ENCODE measurements at regions not wholly inside any gene's neighbourhood (a gene's known extent, or its start where the extent isn't known, plus 50 kb on each side); places are given as distances from the start of the nearest gene placed in this dataset.

DNA sequence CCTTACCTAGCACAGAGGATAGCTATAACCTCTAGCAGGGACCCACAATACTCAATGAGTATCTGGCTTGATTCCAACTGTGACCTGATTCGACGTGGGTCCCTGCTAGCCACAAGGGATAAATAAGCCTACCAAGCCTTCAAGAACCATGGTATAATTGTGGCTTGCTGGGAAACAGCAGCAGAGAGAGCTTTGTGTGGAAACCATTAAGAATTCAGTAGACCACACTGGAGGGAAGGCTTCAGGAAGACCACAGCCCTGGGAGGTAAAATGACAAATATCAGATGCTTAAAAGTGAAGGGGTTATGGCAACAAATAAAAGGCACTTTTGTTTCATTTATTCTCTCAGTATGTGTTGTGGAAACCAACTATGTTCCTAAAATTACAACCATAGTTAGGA lies 82.6 kb upstream of the WIPF1 start:
- TF ChIP-seq, protein P1, sequence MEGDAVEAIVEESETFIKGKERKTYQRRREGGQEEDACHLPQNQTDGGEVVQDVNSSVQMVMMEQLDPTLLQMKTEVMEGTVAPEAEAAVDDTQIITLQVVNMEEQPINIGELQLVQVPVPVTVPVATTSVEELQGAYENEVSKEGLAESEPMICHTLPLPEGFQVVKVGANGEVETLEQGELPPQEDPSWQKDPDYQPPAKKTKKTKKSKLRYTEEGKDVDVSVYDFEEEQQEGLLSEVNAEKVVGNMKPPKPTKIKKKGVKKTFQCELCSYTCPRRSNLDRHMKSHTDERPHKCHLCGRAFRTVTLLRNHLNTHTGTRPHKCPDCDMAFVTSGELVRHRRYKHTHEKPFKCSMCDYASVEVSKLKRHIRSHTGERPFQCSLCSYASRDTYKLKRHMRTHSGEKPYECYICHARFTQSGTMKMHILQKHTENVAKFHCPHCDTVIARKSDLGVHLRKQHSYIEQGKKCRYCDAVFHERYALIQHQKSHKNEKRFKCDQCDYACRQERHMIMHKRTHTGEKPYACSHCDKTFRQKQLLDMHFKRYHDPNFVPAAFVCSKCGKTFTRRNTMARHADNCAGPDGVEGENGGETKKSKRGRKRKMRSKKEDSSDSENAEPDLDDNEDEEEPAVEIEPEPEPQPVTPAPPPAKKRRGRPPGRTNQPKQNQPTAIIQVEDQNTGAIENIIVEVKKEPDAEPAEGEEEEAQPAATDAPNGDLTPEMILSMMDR (IDR thresholded peaks at IDR 0.05) = no peak
- TF ChIP-seq POLR2A (IDR thresholded peaks at IDR 0.05) = no peak
